IMR-90 (cell line): ENCODE measurements at regions not wholly inside any gene's neighbourhood (a gene's known extent, or its start where the extent isn't known, plus 50 kb on each side); places are given as distances from the start of the nearest gene placed in this dataset.

ENCODE experiments used
- ATAC-seq: fragments of 200-7000 bp; cut with Tn5 transposase; 2 replicates; pipeline ENCODE4 v1.9.1; 2020; ENCODE audit warnings: low read depth, mild to moderate bottlenecking, moderate library complexity
- BruUV-seq: library from RNA; stranded (reverse); fragments of 400-500 nt; replicated peaks from 2 replicates; lab custom pipeline; 2021; lab: Mats Ljungman, UMichigan
- CTCF ChIA-PET: fragments of 300-600 bp; formaldehyde crosslinking; extraction: SDS; loops from one replicate; lab custom pipeline; 2021; ENCODE audit warnings: antibody characterized with exemption; lab: Yijun Ruan, JAX
- POLR2A ChIA-PET: fragments of 300-600 bp; sonication (Branson Sonifier 250); formaldehyde crosslinking; loops from one replicate; lab custom pipeline; 2022; ENCODE audit warnings: antibody characterized with exemption; ENCODE audit not compliant: unreplicated experiment; lab: Charles Lee
- DNase-seq: peaks from one replicate; pipeline ENCODE4 v3.0.0; 2013
- H2AFZ ChIP-seq: replicated peaks from 2 replicates; pipeline ENCODE3; 2013; ENCODE audit warnings: low read length, mild to moderate bottlenecking; ENCODE audit not compliant: poor library complexity
- H2AK5ac ChIP-seq: 2 replicates; pipeline ENCODE4 v1.6.1; 2013; ENCODE audit warnings: low read depth, low read length, inconsistent platforms
- H2AK9ac ChIP-seq: replicated peaks from 2 replicates; pipeline ENCODE3; 2013; ENCODE audit warnings: mild to moderate bottlenecking, low read depth, low read length, moderate library complexity; ENCODE audit not compliant: poor library complexity
- H2BK120ac ChIP-seq: 2 replicates; pipeline ENCODE4 v1.6.1; 2013; ENCODE audit warnings: low read depth, low read length, inconsistent platforms
- H2BK15ac ChIP-seq: 3 replicates; pipeline ENCODE4 v1.6.1; 2013; ENCODE audit warnings: low read depth, low read length, inconsistent platforms
- H2BK20ac ChIP-seq: 2 replicates; pipeline ENCODE4 v1.6.1; 2013; ENCODE audit warnings: low read depth, mild to moderate bottlenecking, inconsistent platforms, low read length, moderate library complexity
- H2BK5ac ChIP-seq: 2 replicates; pipeline ENCODE4 v1.6.1; 2013; ENCODE audit warnings: mild to moderate bottlenecking, low read depth, low read length, inconsistent platforms; ENCODE audit not compliant: poor library complexity, severe bottlenecking
- H3K14ac ChIP-seq: replicated peaks from 2 replicates; pipeline ENCODE4 v1.6.1; 2013; ENCODE audit warnings: low read depth, low read length, inconsistent platforms
- H3K18ac ChIP-seq: 2 replicates; pipeline ENCODE4 v1.6.1; 2013; ENCODE audit warnings: low read depth, low read length, control low read depth
- H3K23ac ChIP-seq: 2 replicates; pipeline ENCODE4 v1.6.1; 2013; ENCODE audit warnings: low read depth, low read length, inconsistent platforms
- H3K27ac ChIP-seq: 2 replicates; pipeline ENCODE4 v1.5.1; 2013; ENCODE audit warnings: mild to moderate bottlenecking, control low read depth, low read length; ENCODE audit not compliant: insufficient read depth
- H3K27me3 ChIP-seq: 2 replicates; pipeline ENCODE4 v1.6.1; 2013; ENCODE audit warnings: low read length; ENCODE audit not compliant: control insufficient read depth, insufficient read depth
- H3K36me3 ChIP-seq: 2 replicates; pipeline ENCODE4 v1.6.1; 2013; ENCODE audit warnings: low read length, mixed read lengths; ENCODE audit not compliant: control insufficient read depth, insufficient read depth
- H3K4ac ChIP-seq: 2 replicates; pipeline ENCODE4 v1.6.1; 2013; ENCODE audit warnings: low read depth, low read length, inconsistent platforms
- H3K4me1 ChIP-seq: 2 replicates; pipeline ENCODE4 v1.6.1; 2013; ENCODE audit warnings: low read length, mixed read lengths; ENCODE audit not compliant: control insufficient read depth, insufficient read depth
- H3K4me2 ChIP-seq: 2 replicates; pipeline ENCODE4 v1.6.1; 2013; ENCODE audit warnings: low read depth, mild to moderate bottlenecking, control low read depth, low read length, moderate library complexity
- H3K4me3 ChIP-seq: 2 replicates; pipeline ENCODE4 v1.5.1; 2013; ENCODE audit warnings: low read depth, mild to moderate bottlenecking, control low read depth, low read length, moderate library complexity; ENCODE audit not compliant: insufficient read depth
- H3K56ac ChIP-seq: 2 replicates; pipeline ENCODE4 v1.6.1; 2013; ENCODE audit warnings: low read length, inconsistent platforms; ENCODE audit not compliant: insufficient read depth; ENCODE audit errors: extremely low read depth
- H3K79me1 ChIP-seq, 2 experiments: 2 replicates each; pipeline ENCODE4 v1.6.1; 2013; ENCODE audit warnings: low read length in 2 of 2, inconsistent platforms in 1 of 2, low read depth in 1 of 2
- H3K9ac ChIP-seq: 2 replicates; pipeline ENCODE4 v1.6.1; 2013; ENCODE audit warnings: low read depth, low read length, control low read depth
- H3K9me1 ChIP-seq: 2 replicates; pipeline ENCODE4 v1.6.1; 2013; ENCODE audit warnings: low read length, inconsistent platforms; ENCODE audit not compliant: insufficient read depth
- H3K9me3 ChIP-seq: 2 replicates; pipeline ENCODE4 v1.6.1; 2013; ENCODE audit warnings: low read length; ENCODE audit not compliant: control insufficient read depth, insufficient read depth
- H4K20me1 ChIP-seq: 2 replicates; pipeline ENCODE4 v1.6.1; 2013; ENCODE audit warnings: low read length, inconsistent platforms; ENCODE audit not compliant: insufficient read depth
- H4K5ac ChIP-seq: 2 replicates; pipeline ENCODE4 v1.6.1; 2013; ENCODE audit warnings: mild to moderate bottlenecking, low read depth, low read length, control low read depth
- H4K8ac ChIP-seq, 2 experiments: 2 replicates each; pipeline ENCODE4 v1.6.1; 2013; ENCODE audit warnings: low read depth in 2 of 2, low read length in 2 of 2, control low read depth in 1 of 2, inconsistent platforms in 1 of 2
- H4K91ac ChIP-seq: 2 replicates; pipeline ENCODE4 v1.6.1; 2013; ENCODE audit warnings: low read depth, low read length, inconsistent platforms; ENCODE audit not compliant: insufficient read depth
- BHLHE40 ChIP-seq: fragments of 150-350 bp; IDR thresholded peaks from 2 replicates; pipeline ENCODE4 v1.6.1; 2016; ENCODE audit warnings: mild to moderate bottlenecking, low read depth, low read length
- CEBPB ChIP-seq: IDR thresholded peaks from 2 replicates; pipeline ENCODE4 v1.6.1; 2012; ENCODE audit warnings: low read depth, low read length, improper control_type of control experiment
- CHD1 ChIP-seq: IDR thresholded peaks from 2 replicates; pipeline ENCODE4 v1.6.1; 2012; ENCODE audit warnings: low read depth, low read length, improper control_type of control experiment
- CTCF ChIP-seq: conservative IDR thresholded peaks from 2 replicates; pipeline ENCODE4 v1.5.1; 2012; ENCODE audit warnings: mild to moderate bottlenecking, low read depth, low read length, improper control_type of control experiment
- MAFK ChIP-seq: IDR thresholded peaks from 2 replicates; pipeline ENCODE4 v1.6.1; 2012; ENCODE audit warnings: low read depth, low read length, improper control_type of control experiment
- MAZ ChIP-seq: IDR thresholded peaks from 2 replicates; pipeline ENCODE4 v1.6.1; 2012; ENCODE audit warnings: low read depth, mild to moderate bottlenecking, low read length, improper control_type of control experiment, moderate library complexity, borderline replicate concordance
- MXI1 ChIP-seq: IDR thresholded peaks from 2 replicates; pipeline ENCODE4 v1.6.1; 2012; ENCODE audit warnings: low read depth, mild to moderate bottlenecking, low read length, moderate library complexity, borderline replicate concordance
- NFE2L2 ChIP-seq: fragments of 150-350 bp; IDR thresholded peaks from 2 replicates; pipeline ENCODE4 v1.6.1; 2016; ENCODE audit warnings: low read depth, mild to moderate bottlenecking, low read length
- POLR2A ChIP-seq: IDR thresholded peaks from 2 replicates; pipeline ENCODE4 v1.6.1; 2012; ENCODE audit warnings: mild to moderate bottlenecking, low read depth, low read length
- RAD21 ChIP-seq: IDR thresholded peaks from 2 replicates; pipeline ENCODE4 v1.6.1; 2012; ENCODE audit warnings: low read length, improper control_type of control experiment
- RCOR1 ChIP-seq: IDR thresholded peaks from 2 replicates; pipeline ENCODE4 v1.6.1; 2012; ENCODE audit warnings: mild to moderate bottlenecking, low read length, improper control_type of control experiment; ENCODE audit not compliant: insufficient replicate concordance
- RFX5 ChIP-seq: IDR thresholded peaks from 2 replicates; pipeline ENCODE4 v1.8.0; 2012; ENCODE audit warnings: low read depth, mild to moderate bottlenecking, low read length, moderate library complexity
- SMC3 ChIP-seq: fragments of 150-350 bp; IDR thresholded peaks from 2 replicates; pipeline ENCODE4 v1.6.1; 2016; ENCODE audit warnings: low read depth, mild to moderate bottlenecking, antibody characterized with exemption, low read length, moderate library complexity
- WGBS, 2 experiments: methylation state at CpG; one replicate each; pipeline versions ENCODE4 v1.1.5 to v1.1.7; 2013; ENCODE audit warnings: missing lambda C conversion rate in 2 of 2; ENCODE audit not compliant: insufficient read length in 1 of 2; ENCODE audit errors: extremely low coverage in 2 of 2; 5-methylcytosine and 5-hydroxymethylcytosine counted together
- dilution Hi-C: fragments of 300-500 bp; cut with HindIII; formaldehyde crosslinking; loops from one replicate; pipeline ENCODE4 v1.14.3; 2018; ENCODE audit warnings: low sequenced_read_pairs; ENCODE audit not compliant: unreplicated experiment
- in situ Hi-C: fragments of 300-500 bp; cut with MboI; formaldehyde crosslinking; loops from 3 replicates; pipeline ENCODE4 v1.14.3; 2019; ENCODE audit warnings: low sequenced_read_pairs, inconsistent platforms, mixed read lengths
- intact Hi-C: fragments of 100-400 bp; cut with micrococcal nuclease; formaldehyde crosslinking; loops from 2 replicates; pipeline ENCODE4 v1.10.0; 2022
- TF ChIP-seq, protein P1 (sequence below): fragments of 150-350 bp; IDR thresholded peaks from 2 replicates; pipeline ENCODE4 v1.6.1; 2017; ENCODE audit warnings: mild to moderate bottlenecking, antibody characterized with exemption, low read length, low read depth
- TF ChIP-seq, protein P2 (sequence below): fragments of 150-350 bp; IDR thresholded peaks from 2 replicates; pipeline ENCODE4 v1.6.1; 2016; ENCODE audit warnings: low read depth, mild to moderate bottlenecking, low read length, moderate library complexity, borderline replicate concordance

DNA sequence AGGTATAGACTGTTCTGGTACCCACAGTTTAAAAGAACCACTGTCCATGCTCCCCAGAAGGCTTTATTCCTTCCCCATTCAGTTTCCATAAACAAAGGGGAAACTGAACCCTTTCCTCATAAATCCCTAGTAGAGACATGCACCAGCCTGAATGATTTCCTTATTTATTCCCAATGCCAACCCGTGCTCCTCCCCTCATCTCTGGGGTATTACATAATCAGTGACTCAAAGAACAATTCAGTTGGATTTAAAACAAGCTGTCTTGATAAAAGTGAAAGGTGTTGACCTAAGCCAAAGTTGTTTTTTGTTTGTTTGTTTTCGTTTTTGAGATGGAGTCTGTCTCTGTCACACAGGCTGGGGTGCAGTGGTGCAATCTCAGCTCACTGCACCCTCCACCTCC is 418.5 kb upstream of the CNTNAP5 start:
- ChIA-PET CTCF (no interaction called here), POLR2A (no interaction called here)
- Histone ChIP-seq H4K91ac (no peak overlapping the region), H3K27ac (no peak overlapping the region), H2AFZ (no peak overlapping the region), H3K79me1 (no peaks in the 10 kb centered on the region), H3K9me1 (no peaks in the 10 kb centered on the region), H3K56ac (no peak overlapping the region), H2BK120ac (no peak overlapping the region), H3K36me3 (no peaks in the 10 kb centered on the region), H3K18ac (no peak overlapping the region), H3K23ac (no peak overlapping the region), H2BK15ac (no peak overlapping the region), H3K14ac (no peak overlapping the region), H3K9ac (no peak overlapping the region), H3K4me3 (no peak overlapping the region), H3K27me3 (no peaks in the 10 kb centered on the region), H2AK5ac (no peak overlapping the region), H2BK5ac (no peak overlapping the region), H3K4me2 (no peak overlapping the region), H4K5ac (no peak overlapping the region), H3K9me3 (peaks cover 4% of the 10 kb centered on the region), H4K8ac (no peak overlapping the region), H2BK20ac (no peak overlapping the region), H3K4ac (no peak overlapping the region), H3K4me1 (no peaks in the 10 kb centered on the region), H2AK9ac (no peak overlapping the region), H4K20me1 (no peaks in the 10 kb centered on the region)
- intact Hi-C loops = no loop called here
- no peak for DNase-seq
- in situ Hi-C loops = no loop called here
- ATAC-seq = no peak
- no TSS peak for BruUV-seq
- no CpG with 5 or more reads among the region's 2 CpGs for WGBS, 2 experiments
- TF ChIP-seq CHD1 (no peak), BHLHE40 (no peak), MAZ (no peak), RFX5 (no peak), MAFK (no peak), RAD21 (no peak), NFE2L2 (no peak), CTCF (no peak), SMC3 (no peak), POLR2A (no peak), RCOR1 (no peak), CEBPB (no peak), MXI1 (no peak)
- TF ChIP-seq, protein P1, sequence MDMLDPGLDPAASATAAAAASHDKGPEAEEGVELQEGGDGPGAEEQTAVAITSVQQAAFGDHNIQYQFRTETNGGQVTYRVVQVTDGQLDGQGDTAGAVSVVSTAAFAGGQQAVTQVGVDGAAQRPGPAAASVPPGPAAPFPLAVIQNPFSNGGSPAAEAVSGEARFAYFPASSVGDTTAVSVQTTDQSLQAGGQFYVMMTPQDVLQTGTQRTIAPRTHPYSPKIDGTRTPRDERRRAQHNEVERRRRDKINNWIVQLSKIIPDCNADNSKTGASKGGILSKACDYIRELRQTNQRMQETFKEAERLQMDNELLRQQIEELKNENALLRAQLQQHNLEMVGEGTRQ = no peak
- TF ChIP-seq, protein P2, sequence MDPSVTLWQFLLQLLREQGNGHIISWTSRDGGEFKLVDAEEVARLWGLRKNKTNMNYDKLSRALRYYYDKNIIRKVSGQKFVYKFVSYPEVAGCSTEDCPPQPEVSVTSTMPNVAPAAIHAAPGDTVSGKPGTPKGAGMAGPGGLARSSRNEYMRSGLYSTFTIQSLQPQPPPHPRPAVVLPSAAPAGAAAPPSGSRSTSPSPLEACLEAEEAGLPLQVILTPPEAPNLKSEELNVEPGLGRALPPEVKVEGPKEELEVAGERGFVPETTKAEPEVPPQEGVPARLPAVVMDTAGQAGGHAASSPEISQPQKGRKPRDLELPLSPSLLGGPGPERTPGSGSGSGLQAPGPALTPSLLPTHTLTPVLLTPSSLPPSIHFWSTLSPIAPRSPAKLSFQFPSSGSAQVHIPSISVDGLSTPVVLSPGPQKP = no peak
- dilution Hi-C loops = no loop called here
